ENCODE measurements at regions not wholly inside any gene's neighbourhood (a gene's known extent, or its start where the extent isn't known, plus 50 kb on each side); places are given as distances from the start of the nearest gene placed in this dataset.

GRCh38 chr2:240232961-240233884, 92.8 kb upstream of the OTOS start:
- TF ChIP-seq, protein P1, sequence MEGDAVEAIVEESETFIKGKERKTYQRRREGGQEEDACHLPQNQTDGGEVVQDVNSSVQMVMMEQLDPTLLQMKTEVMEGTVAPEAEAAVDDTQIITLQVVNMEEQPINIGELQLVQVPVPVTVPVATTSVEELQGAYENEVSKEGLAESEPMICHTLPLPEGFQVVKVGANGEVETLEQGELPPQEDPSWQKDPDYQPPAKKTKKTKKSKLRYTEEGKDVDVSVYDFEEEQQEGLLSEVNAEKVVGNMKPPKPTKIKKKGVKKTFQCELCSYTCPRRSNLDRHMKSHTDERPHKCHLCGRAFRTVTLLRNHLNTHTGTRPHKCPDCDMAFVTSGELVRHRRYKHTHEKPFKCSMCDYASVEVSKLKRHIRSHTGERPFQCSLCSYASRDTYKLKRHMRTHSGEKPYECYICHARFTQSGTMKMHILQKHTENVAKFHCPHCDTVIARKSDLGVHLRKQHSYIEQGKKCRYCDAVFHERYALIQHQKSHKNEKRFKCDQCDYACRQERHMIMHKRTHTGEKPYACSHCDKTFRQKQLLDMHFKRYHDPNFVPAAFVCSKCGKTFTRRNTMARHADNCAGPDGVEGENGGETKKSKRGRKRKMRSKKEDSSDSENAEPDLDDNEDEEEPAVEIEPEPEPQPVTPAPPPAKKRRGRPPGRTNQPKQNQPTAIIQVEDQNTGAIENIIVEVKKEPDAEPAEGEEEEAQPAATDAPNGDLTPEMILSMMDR (IDR thresholded peaks at IDR 0.05): peak; percentile 85 to 96 (median 90)
- TF ChIP-seq POLR2A (IDR thresholded peaks at IDR 0.05): no peak
